ENCODE measurements at regions not wholly inside any gene's neighbourhood (a gene's known extent, or its start where the extent isn't known, plus 50 kb on each side); places are given as distances from the start of the nearest gene placed in this dataset.

DNA sequence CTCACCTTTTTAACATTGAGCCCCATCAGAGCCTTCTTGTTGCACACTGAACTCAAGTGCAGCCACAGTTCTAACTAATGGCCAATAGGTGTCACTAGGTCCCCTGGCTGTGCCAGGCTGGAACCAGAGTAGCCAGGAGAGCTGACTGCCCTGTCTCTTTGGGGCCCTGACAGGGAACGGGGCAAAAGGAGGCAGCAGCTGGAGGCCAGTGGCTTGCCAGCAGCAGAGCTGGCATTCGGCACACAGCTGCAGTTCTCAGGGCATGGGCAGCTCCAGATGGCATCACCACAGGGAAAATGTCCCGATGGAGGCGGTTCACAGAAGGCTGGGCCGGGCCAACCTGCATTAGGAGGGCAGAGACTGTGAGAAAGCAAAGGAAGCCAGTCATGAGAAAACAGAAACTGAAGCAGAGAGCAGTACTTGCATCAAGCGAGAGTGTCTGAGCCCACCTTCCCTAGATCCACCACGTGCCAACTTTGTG is 188.6 kb downstream of the FCRL5 start:
- H3K27me3 ChIP-seq (replicated peaks; ENCODE audit: insufficient read depth) = no peaks in the 10 kb centered on the region
- no peak overlapping the region for H3K27ac ChIP-seq
- no peaks in the 10 kb centered on the region for H3F3A ChIP-seq (ENCODE audit: insufficient read depth)
- TF ChIP-seq EZH2 (IDR thresholded peaks at IDR 0.05; ENCODE audit: insufficient read depth, poor library complexity, severe bottlenecking) = no peak
- no peak for TF ChIP-seq EZH2phosphoT487 (IDR thresholded peaks at IDR 0.05; ENCODE audit: insufficient read depth, low read depth)
- H3K4me2 ChIP-seq (ENCODE audit: unreplicated experiment) = no peak overlapping the region
- no peaks in the 10 kb centered on the region for H3K4me1 ChIP-seq (ENCODE audit: insufficient read depth)
- no peaks in the 10 kb centered on the region for H3K79me2 ChIP-seq (ENCODE audit: insufficient read depth)
- WGBS, 2 experiments (ENCODE audit: low coverage in 1 of 2, low lambda C conversion rate in 2 of 2, missing lambda C conversion rate in 2 of 2) = 47 to 54% methylated on average over 7 of the region's 7 CpGs
- in situ Hi-C loops (cut with MboI) = no loop called here
- no peaks in the 10 kb centered on the region for H3K36me3 ChIP-seq (ENCODE audit: low read depth)
- H3K9me3 ChIP-seq (ENCODE audit: low read depth) = no peaks in the 10 kb centered on the region
- no peak overlapping the region for H3K9ac ChIP-seq
- no peaks in the 10 kb centered on the region for H3K9me2 ChIP-seq (ENCODE audit: insufficient read depth)
- H3K4me3 ChIP-seq = no peak overlapping the region
- no peak overlapping the region for H2AFZ ChIP-seq
- DNase-seq = peak; percentile 72
- H4K20me1 ChIP-seq (ENCODE audit: insufficient read depth) = no peaks in the 10 kb centered on the region

DNA sequence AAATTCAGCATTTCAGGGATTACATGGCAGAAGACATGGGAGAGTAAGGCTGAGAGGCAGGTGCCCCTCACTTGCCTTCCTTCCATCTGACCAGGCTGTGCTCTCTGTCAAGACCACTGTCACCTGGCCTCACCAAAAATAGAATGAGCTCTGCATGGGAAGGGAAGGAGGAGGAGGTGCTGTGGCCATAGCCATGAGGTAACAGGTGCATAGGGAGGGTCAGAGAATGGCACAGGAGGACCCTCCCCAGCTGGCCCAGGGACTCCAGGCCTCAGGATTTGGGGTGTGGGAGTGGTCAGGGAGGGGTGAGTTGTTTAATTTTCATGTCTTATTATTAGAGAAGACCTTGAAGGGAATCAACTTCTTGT is 192.3 kb downstream of the FCRL5 start:
- in situ Hi-C loops (cut with MboI) = no loop called here
- no peaks in the 10 kb centered on the region for H4K20me1 ChIP-seq (ENCODE audit: insufficient read depth)
- no peak overlapping the region for H3K27ac ChIP-seq
- no peaks in the 10 kb centered on the region for H3K79me2 ChIP-seq (ENCODE audit: insufficient read depth)
- no peak overlapping the region for H3K4me2 ChIP-seq (ENCODE audit: unreplicated experiment)
- no peak overlapping the region for H3K4me3 ChIP-seq
- no peaks in the 10 kb centered on the region for H3K36me3 ChIP-seq (ENCODE audit: low read depth)
- DNase-seq = no peak
- H2AFZ ChIP-seq = no peak overlapping the region
- H3K9me3 ChIP-seq (ENCODE audit: low read depth) = no peaks in the 10 kb centered on the region
- no peak overlapping the region for H3K9ac ChIP-seq
- H3K4me1 ChIP-seq (ENCODE audit: insufficient read depth) = no peaks in the 10 kb centered on the region
- no peaks in the 10 kb centered on the region for H3F3A ChIP-seq (ENCODE audit: insufficient read depth)
- H3K9me2 ChIP-seq (ENCODE audit: insufficient read depth) = no peaks in the 10 kb centered on the region
- no peak for TF ChIP-seq EZH2 (IDR thresholded peaks at IDR 0.05; ENCODE audit: insufficient read depth, poor library complexity, severe bottlenecking)
- TF ChIP-seq EZH2phosphoT487 (IDR thresholded peaks at IDR 0.05; ENCODE audit: insufficient read depth, low read depth) = no peak
- 0 out of 2 replicates have a peak, but pooled peaks cover 8% of the 10 kb centered on the region for H3K27me3 ChIP-seq (replicated peaks; ENCODE audit: insufficient read depth)

DNA sequence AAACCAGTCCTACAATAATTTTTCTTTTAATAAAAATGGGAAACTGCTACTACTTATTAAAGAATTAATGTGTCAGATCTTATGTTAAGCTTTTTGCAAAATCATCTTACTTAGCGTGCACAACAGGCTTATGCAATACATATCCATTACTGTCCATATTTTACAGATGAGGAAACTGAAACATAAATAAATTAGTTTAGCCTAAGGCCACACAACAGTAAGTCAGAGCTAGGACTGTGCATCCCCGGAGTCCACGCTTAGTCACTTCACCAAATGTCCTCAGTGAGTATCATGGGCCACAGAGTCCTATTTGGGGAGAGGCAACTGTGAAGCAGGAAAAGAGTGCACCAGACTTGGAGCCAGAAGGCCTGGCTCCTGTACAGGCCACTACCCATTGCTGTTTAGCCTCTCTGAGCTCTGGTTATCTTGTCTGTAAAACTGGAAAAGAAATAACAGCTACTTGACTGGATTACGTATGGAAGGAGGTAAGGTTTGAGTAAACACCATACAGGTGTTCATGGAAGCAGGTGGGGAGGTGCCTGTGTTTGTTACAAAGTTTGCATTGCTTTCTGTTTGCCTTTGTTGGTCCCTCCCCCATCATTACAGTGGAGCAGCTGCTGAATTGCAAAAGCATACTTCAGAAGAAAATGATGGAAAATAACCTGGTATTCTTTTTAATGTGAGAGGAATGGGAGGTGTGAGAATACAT is 192.8 kb downstream of the FCRL5 start:
- Histone ChIP-seq H4K20me1 (ENCODE audit: insufficient read depth) (no peaks in the 10 kb centered on the region), H3K9ac (no peak overlapping the region), H3K4me1 (ENCODE audit: insufficient read depth) (no peaks in the 10 kb centered on the region), H2AFZ (no peak overlapping the region), H3K79me2 (ENCODE audit: insufficient read depth) (no peaks in the 10 kb centered on the region), H3K9me2 (ENCODE audit: insufficient read depth) (no peaks in the 10 kb centered on the region), H3K9me3 (ENCODE audit: low read depth) (no peaks in the 10 kb centered on the region), H3K27ac (no peak overlapping the region), H3K27me3 (replicated peaks; ENCODE audit: insufficient read depth) (0 out of 2 replicates have a peak, but pooled peaks cover 14% of the 10 kb centered on the region), H3K4me3 (no peak overlapping the region), H3K4me2 (ENCODE audit: unreplicated experiment) (no peak overlapping the region), H3K36me3 (ENCODE audit: low read depth) (no peaks in the 10 kb centered on the region), H3F3A (ENCODE audit: insufficient read depth) (no peaks in the 10 kb centered on the region)
- TF ChIP-seq EZH2 (IDR thresholded peaks at IDR 0.05; ENCODE audit: insufficient read depth, poor library complexity, severe bottlenecking) (no peak), EZH2phosphoT487 (IDR thresholded peaks at IDR 0.05; ENCODE audit: insufficient read depth, low read depth) (no peak)
- no peak for DNase-seq
- 57 to 68% methylated on average over 4 of the region's 4 CpGs for WGBS, 2 experiments (ENCODE audit: low coverage in 1 of 2, low lambda C conversion rate in 2 of 2, missing lambda C conversion rate in 2 of 2)
- in situ Hi-C loops (cut with MboI) = no loop called here

GRCh38 chr1:157357111-157357510 is 195.2 kb downstream of the FCRL5 start:
- H3K4me3 ChIP-seq = no peak overlapping the region
- 64 to 66% methylated on average over 5 of the region's 5 CpGs for WGBS, 2 experiments (ENCODE audit: low coverage in 1 of 2, low lambda C conversion rate in 2 of 2, missing lambda C conversion rate in 2 of 2)
- no peak overlapping the region for H2AFZ ChIP-seq
- no peak for DNase-seq
- no peaks in the 10 kb centered on the region for H4K20me1 ChIP-seq (ENCODE audit: insufficient read depth)
- no peaks in the 10 kb centered on the region for H3K36me3 ChIP-seq (ENCODE audit: low read depth)
- no peak overlapping the region for H3K4me2 ChIP-seq (ENCODE audit: unreplicated experiment)
- no peak overlapping the region for H3K27ac ChIP-seq
- no peaks in the 10 kb centered on the region for H3K79me2 ChIP-seq (ENCODE audit: insufficient read depth)
- H3K4me1 ChIP-seq (ENCODE audit: insufficient read depth) = no peaks in the 10 kb centered on the region
- TF ChIP-seq EZH2 (IDR thresholded peaks at IDR 0.05; ENCODE audit: insufficient read depth, poor library complexity, severe bottlenecking) = no peak
- no peak for TF ChIP-seq EZH2phosphoT487 (IDR thresholded peaks at IDR 0.05; ENCODE audit: insufficient read depth, low read depth)
- in situ Hi-C loops (cut with MboI) = no loop called here
- 0 out of 2 replicates have a peak, but pooled peaks cover 23% of the 10 kb centered on the region for H3K27me3 ChIP-seq (replicated peaks; ENCODE audit: insufficient read depth)
- H3K9me2 ChIP-seq (ENCODE audit: insufficient read depth) = no peaks in the 10 kb centered on the region
- no peaks in the 10 kb centered on the region for H3F3A ChIP-seq (ENCODE audit: insufficient read depth)
- H3K9me3 ChIP-seq (ENCODE audit: low read depth) = no peaks in the 10 kb centered on the region
- H3K9ac ChIP-seq = no peak overlapping the region
